ENCODE measurements at regions not wholly inside any gene's neighbourhood (a gene's known extent, or its start where the extent isn't known, plus 50 kb on each side); places are given as distances from the start of the nearest gene placed in this dataset.

- TF ChIP-seq CTCF (IDR thresholded peaks at IDR 0.05) (no peak), POLR2A (IDR thresholded peaks at IDR 0.05) (no peak)
- Histone ChIP-seq H3K4me1 (no peaks in the 10 kb centered on the region), H3K27me3 (no peaks in the 10 kb centered on the region), H3K4me3 (no peak overlapping the region), H3K36me3 (no peaks in the 10 kb centered on the region), H3K27ac (no peak overlapping the region), H3K9me3 (no peaks in the 10 kb centered on the region)
- intact Hi-C loops (cut with DNase I), result no loop called here
- DNase-seq (ENCODE audit: extremely low spot score in 2 of 2), result no peak
Observed at GRCh38 chrX:117455787-117456186, 660.8 kb downstream of the KLHL13 start.

GRCh38 chrX:117429501-117429900 lies 687.1 kb downstream of the KLHL13 start:
- no peaks in the 10 kb centered on the region for H3K4me1 ChIP-seq
- DNase-seq (ENCODE audit: extremely low spot score in 2 of 2), result no peak
- no peak overlapping the region for H3K4me3 ChIP-seq
- no peak overlapping the region for H3K27ac ChIP-seq
- no peaks in the 10 kb centered on the region for H3K9me3 ChIP-seq
- intact Hi-C loops (cut with DNase I), result no loop called here
- TF ChIP-seq CTCF (IDR thresholded peaks at IDR 0.05) (no peak), POLR2AphosphoS5 (IDR thresholded peaks at IDR 0.05; ENCODE audit: insufficient read depth in 1 of 2, low read depth in 1 of 2) (no peak), POLR2A (IDR thresholded peaks at IDR 0.05) (no peak)
- no peaks in the 10 kb centered on the region for H3K27me3 ChIP-seq
- H3K36me3 ChIP-seq, result no peaks in the 10 kb centered on the region

GRCh38 chrX:117407449-117408150 lies 709.0 kb downstream of the KLHL13 start:
- H3K27me3 ChIP-seq, result no peaks in the 10 kb centered on the region
- H3K4me3 ChIP-seq, result no peak overlapping the region
- no peaks in the 10 kb centered on the region for H3K4me1 ChIP-seq
- intact Hi-C loops (cut with DNase I), result no loop called here
- H3K9me3 ChIP-seq, result no peaks in the 10 kb centered on the region
- no peaks in the 10 kb centered on the region for H3K36me3 ChIP-seq
- H3K27ac ChIP-seq, result no peak overlapping the region
- DNase-seq (ENCODE audit: extremely low spot score in 2 of 2), result no peak
- TF ChIP-seq CTCF (IDR thresholded peaks at IDR 0.05), result no peak
- no peak for TF ChIP-seq POLR2AphosphoS5 (IDR thresholded peaks at IDR 0.05; ENCODE audit: insufficient read depth in 1 of 2, low read depth in 1 of 2)
- no peak for TF ChIP-seq POLR2A (IDR thresholded peaks at IDR 0.05)

GRCh38 chrX:117400839-117401238 lies 715.8 kb downstream of the KLHL13 start:
- no peak overlapping the region for H3K27ac ChIP-seq
- H3K4me3 ChIP-seq, result no peak overlapping the region
- no peak for TF ChIP-seq POLR2A (IDR thresholded peaks at IDR 0.05)
- TF ChIP-seq CTCF (IDR thresholded peaks at IDR 0.05), result no peak
- TF ChIP-seq POLR2AphosphoS5 (IDR thresholded peaks at IDR 0.05; ENCODE audit: insufficient read depth in 1 of 2, low read depth in 1 of 2), result no peak
- no peak for DNase-seq (ENCODE audit: extremely low spot score in 2 of 2)
- intact Hi-C loops (cut with DNase I), result no loop called here
- no peaks in the 10 kb centered on the region for H3K9me3 ChIP-seq
- no peaks in the 10 kb centered on the region for H3K36me3 ChIP-seq
- no peaks in the 10 kb centered on the region for H3K27me3 ChIP-seq
- H3K4me1 ChIP-seq, result no peaks in the 10 kb centered on the region

GRCh38 chrX:117400005-117400404 lies 716.6 kb downstream of the KLHL13 start:
- no peaks in the 10 kb centered on the region for H3K36me3 ChIP-seq
- no peak for TF ChIP-seq CTCF (IDR thresholded peaks at IDR 0.05)
- intact Hi-C loops (cut with DNase I), result no loop called here
- H3K4me3 ChIP-seq, result no peak overlapping the region
- H3K9me3 ChIP-seq, result no peaks in the 10 kb centered on the region
- no peaks in the 10 kb centered on the region for H3K4me1 ChIP-seq
- H3K27ac ChIP-seq, result no peak overlapping the region
- no peak for DNase-seq (ENCODE audit: extremely low spot score in 2 of 2)
- no peaks in the 10 kb centered on the region for H3K27me3 ChIP-seq

Data from vagina (tissue), 2 donors.